Activated T-cell treated with anti-CD3 and anti-CD28 coated beads for 48 hours (primary cell): ENCODE measurements at regions not wholly inside any gene's neighbourhood (a gene's known extent, or its start where the extent isn't known, plus 50 kb on each side); places are given as distances from the start of the nearest gene placed in this dataset.
A peak's percentile ranks its signal among the peaks of the same experiment; 100 is the strongest.

Source experiments
- DNase-seq: peaks from one replicate; pipeline ENCODE4 v3.0.0-alpha.2; 2020; ENCODE audit warnings: low read depth

DNA sequence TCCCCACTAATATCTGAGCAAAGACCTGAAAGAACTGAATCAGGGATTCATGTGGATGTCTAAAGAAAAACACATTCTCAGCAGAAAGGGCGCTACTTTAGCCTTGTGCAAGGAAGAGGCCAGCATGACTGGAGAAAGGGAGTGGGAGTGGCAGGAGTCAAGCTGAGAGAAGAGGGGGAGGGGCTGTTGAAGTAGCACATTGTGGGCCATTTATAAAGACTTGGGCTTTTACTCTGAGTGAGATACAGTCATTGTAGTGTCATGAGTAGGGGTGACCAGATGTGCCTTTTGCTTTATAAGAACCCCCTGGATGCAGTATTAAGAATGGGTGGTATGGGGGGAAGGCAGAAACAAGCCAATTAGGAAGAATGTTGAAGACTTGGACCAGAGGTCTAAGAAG is 452.8 kb downstream of the ENC1 start:
- DNase-seq = no peak

DNA sequence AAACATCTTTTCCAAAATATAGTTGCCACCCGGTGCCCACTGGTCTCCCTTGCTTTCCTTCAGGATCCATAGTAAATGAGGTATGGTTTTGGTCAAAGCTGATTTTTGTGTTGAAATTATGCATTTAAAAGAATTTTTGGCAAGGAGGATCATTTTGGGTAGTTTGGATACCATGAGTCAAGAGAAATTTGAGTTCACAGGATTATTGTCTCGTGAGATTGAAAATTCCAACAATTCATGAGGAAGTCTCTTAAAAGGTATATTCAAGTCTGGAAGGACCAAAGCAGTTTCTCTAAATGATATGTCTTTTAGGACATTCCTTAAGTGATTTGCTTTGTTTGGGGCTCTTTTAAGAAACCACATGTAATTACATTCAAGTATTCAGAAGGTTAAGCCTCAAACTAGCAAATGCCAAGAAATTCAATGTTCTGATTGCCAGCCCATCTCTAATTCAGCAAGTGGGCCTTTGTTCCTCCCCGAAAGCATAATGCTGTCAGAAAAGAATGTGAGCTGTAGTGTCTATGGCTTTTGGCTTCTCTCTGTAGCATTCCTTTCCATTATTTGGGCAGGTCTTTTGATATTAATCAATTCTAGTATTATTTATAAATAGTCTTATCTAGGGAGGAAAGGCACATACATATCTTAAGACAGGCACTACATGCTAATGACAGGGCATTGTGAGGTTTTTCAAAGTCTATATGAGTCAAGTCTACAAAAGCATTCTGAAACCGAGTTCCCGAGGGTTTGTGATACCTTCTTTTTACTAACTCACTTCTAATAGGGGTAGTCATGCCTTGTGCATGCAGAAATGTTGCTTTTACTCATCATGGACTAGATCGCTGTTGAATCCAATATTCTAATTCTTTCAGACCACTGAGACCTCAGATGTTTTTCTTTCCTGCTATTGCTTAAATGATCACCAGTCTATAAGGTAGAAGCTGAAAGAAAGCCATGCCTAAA is 453.9 kb downstream of the ENC1 start:
- DNase-seq = no peak

DNA sequence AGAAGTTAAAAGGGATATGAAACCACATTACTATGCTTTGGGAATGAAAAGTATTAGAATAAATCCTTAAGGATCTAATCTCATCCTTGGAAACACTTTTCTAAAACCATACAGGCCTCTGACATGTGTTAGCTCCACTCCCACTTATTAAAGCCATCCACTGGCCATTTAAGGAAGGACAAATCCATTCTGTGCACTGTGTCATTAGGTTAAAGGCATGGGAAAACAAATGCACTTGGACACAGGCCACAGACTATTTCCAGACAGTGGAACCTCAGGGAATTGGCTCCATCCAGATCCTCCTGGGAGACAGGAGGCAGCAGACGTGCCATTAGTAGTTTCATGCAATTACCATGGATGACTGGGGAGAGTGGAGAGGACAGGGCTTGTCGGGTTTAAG is 454.9 kb downstream of the ENC1 start:
- no peak for DNase-seq

- DNase-seq = no peak
These were observed 455.9 kb downstream of the ENC1 start for GRCh38 chr5:74184649-74185048.

GRCh38 chr5:74183041-74183440 is 457.5 kb downstream of the ENC1 start:
- DNase-seq = no peak

- DNase-seq = peak; percentile 34
These were observed 457.9 kb downstream of the ENC1 start for GRCh38 chr5:74182603-74183002.

GRCh38 chr5:74179701-74180100 is 460.8 kb downstream of the ENC1 start:
- DNase-seq = no peak

DNA sequence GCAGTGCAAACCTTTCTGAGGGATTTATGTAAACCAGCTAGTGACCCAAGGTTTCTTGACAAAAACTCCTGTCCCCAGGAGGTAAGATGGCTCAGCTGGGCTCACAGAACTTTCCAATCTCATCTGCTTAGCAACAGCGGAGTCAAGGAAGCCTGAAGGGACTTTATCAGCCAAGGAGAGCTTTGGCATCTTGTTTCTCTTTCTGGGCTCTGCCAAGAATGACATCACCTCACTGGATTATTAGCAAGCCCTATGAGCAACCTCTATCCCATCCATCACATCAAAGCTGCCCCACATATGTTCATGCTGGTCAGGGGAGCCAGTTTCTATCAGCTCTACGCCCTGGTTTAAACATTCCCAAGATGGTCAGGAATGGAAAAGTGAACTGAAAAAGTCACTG is 461.3 kb downstream of the ENC1 start:
- DNase-seq = no peak

DNA sequence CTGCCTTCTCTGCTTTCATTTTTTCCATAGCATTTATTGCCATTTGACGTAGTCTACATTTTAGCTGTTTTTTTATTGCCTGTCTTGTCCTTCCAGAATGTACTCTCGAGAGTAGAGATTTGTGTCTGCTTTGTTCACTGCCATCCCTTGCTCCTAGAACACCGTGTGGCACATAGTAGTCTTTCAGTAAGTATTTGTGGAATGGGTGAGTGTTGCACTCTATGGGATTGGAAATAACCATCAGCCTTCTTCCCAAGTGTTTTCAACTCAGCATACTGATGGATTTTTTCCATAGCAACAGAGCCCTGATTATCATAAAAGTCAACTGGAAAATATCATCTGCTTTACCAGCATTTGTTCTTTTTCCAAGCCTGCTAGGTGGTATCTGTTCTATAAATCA is 462.6 kb downstream of the ENC1 start:
- no peak for DNase-seq

DNA sequence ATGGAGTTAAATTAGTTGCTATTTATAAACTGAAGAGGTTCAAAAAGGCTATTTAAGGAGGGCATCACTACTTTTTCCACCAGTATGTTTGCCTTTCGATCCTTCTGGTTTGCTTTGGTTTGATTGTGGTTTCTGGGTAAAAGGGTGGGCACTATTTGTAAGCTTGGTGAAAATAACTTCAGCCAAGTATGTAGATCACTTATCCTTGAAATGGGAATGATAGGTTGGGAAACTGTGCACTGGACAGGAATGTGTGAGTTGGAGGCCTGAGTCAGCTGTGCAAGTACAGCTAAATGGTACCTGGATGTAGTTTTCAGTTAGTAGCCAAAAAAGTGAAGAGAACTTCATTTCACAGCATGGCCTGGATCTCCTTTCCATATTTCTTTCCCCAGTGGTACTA is 466.2 kb downstream of the ENC1 start:
- no peak for DNase-seq

- DNase-seq = no peak
These were observed 466.9 kb downstream of the ENC1 start for GRCh38 chr5:74173665-74174064.

GRCh38 chr5:74173241-74173640 is 467.3 kb downstream of the ENC1 start:
- DNase-seq = no peak

DNA sequence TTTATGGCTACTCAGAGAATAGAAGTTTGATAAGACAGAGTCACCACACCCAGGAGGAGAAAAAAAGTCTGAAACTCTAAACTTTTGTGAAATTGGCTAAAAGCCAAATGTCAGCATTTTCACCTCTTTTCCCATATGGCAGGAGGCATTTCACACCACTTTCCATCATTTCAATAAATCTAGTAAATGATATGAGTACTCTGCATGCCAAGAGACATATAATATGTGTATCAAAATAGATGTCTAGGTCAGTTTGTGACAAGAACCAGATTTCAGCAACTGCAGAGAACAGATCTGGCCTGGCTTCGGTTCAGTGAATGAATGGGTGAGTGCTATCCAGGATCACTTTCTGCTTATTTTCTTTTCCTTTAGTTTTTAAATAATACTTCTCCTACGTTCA is 470.8 kb downstream of the ENC1 start:
- DNase-seq = no peak

GRCh38 chr5:74167930-74168315 is 472.6 kb downstream of the ENC1 start:
- no peak for DNase-seq

DNA sequence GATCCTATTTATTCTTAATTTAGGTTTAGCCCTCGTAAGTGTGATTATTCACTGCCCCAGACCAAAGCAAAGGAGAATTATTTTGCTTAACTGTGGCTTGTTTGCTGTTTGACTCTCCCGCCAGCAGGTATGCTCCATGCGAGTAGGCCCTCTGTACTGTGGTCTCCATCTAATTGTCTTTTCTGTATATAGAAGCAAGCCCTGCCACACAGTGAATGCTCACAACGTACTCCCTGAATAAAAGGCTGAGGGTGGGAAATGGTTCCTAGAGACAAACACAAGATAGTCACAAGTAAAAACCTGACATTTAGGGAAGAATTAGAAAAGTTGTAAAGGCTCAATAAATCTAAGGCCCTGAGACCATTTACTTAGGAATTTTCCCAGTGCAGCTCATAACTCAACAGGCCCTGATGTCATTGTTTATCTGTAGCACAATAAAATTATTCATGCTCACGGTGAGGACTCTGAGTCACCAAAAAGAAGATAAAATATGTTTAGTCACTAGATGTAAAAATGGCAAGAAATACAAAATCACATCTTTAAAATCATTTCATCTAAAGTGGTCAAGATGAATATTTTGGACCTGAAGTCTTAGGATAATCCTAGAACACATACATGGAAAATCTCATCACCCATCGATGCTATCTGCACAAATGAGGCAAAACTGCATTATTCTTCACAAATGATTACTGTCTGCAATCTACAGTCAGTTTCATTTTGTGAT is 473.2 kb downstream of the ENC1 start:
- no peak for DNase-seq

- DNase-seq = no peak
These were observed 474.5 kb downstream of the ENC1 start for GRCh38 chr5:74166064-74166463.

DNA sequence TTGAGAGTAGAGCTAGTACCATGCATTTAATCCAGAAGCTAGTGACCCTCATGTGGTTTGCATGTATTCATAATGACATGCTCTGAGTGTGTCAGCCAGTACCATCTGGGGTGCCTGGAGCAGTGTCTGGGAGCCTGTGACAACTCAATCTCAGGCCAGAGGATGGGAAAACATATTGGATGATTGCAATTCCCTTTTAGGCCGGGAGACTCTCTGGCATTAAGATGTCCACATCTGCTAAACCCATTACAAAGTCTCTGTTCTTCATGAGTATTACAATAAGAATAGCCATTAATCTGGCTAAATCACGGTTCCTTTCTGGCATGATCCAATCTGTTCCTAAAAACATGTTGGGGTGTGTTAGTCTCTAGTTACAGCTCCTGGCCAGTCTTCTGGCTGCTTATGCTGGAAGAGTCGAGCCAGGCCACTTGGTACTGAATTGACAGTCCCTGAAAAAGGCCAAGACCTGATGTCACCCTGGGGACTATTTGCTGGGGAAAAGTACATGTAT is 475.7 kb downstream of the ENC1 start:
- no peak for DNase-seq

DNA sequence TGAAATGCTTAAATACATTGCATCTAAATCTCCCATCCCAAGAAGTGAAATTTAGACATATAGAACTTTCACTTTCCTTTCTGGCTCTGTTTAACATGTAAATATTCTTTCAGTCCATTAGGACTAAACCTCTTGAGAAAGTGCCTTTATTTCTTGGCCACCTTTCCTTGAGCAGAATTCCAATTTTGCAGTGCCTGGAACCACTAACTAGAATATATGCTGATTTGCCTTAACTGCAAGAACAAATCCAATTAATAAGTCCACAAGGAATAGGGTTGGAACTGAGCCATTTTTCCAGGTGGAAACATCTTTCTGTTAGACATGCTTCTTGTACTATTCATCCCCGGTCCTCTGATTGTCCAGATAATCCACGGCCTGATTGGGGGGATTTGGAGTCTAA is 478.0 kb downstream of the ENC1 start:
- no peak for DNase-seq

DNA sequence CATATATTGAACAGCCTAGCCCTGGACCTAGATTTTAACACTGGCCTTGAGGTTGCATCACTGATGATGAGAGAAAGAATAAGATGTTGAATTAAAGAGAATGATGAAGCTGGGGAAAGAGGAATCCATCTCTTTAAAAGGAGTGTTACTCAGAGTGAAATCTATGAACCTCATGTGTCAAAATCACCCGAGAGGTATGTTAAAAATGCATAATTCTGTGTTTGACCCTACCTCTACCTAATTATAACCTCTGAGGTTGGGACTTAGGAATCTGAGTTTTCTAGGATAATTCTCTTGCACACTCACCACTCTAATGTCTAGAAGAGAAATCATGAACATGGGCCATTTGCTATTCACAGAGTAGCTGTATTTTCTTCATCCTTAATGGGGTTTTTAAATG is 479.4 kb downstream of the ENC1 start:
- DNase-seq = no peak

DNA sequence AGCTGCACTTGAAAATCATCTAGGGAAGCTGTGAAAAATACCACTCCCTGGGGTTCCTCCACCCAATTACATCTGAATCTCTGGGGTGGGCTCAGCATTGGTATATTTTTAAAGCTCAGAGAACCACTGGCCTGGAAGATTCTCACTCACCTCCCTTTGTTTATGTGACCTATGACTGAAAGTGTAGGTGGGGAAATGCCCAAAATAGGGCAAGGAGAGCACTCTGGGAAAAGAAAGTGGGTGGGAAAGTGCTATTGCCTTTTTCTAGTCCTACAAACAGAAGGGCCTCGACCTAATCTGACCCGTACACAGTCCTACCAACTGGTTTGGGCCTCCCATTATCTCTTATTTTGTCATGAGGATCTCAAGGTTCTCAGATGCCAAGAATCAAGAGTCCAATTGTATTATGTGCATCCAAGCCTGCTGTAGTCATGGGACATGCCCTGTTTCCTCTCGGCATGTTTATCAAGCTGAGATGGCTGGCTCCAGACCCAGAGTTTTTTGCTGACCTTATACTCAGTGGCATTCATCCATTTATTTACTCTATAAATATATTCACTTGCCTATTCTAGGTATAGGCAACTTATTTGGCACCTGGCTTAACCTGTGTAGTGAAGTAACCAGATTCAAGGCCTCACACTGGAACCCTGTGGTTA is 483.7 kb downstream of the ENC1 start:
- DNase-seq = no peak

GRCh38 chr5:74155501-74155900 is 485.0 kb downstream of the ENC1 start:
- no peak for DNase-seq

- DNase-seq = no peak
These were observed 486.0 kb downstream of the ENC1 start for GRCh38 chr5:74154526-74154925.
